ENCODE measurements at regions not wholly inside any gene's neighbourhood (a gene's known extent, or its start where the extent isn't known, plus 50 kb on each side); places are given as distances from the start of the nearest gene placed in this dataset.

DNA sequence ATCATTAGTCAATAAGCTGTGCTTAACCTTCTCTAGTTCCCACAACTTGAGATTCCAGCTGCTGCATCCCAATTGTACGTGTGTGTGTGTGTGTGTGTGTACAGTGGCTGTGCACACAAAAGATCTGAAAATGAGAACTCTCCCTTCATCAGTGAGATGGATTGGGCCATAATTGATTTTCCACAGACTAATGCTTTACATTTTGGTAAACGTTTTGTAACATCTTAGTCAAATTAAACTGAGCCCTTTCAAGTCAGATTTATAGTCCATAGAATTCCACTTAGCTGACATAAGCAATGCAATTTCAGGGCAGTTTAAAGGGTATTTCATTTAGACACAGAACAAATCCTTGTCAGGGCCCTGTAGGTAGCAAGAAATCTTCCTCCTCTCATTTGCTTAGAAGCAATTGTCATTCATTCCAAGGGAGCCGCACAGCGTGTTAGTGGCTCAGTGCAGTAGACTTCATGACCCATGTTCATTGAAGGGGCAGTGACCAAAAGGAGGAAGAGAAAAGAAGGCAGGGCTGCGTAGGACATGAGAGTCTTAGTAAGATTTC, 1123.5 kb upstream of the AUTS2 start:
- Histone ChIP-seq H3K27ac (no peak overlapping the region), H3K9me3 (no peaks in the 10 kb centered on the region), H3K4me1 (no peaks in the 10 kb centered on the region), H3K4me3 (no peak overlapping the region), H3K27me3 (peaks cover 14% of the 10 kb centered on the region), H3K36me3 (no peaks in the 10 kb centered on the region)
- TF ChIP-seq EP300 (IDR thresholded peaks at IDR 0.05), result no peak
- no peak for TF ChIP-seq CTCF (IDR thresholded peaks at IDR 0.05)
- TF ChIP-seq POLR2AphosphoS5 (IDR thresholded peaks at IDR 0.05), result no peak
- TF ChIP-seq POLR2A (IDR thresholded peaks at IDR 0.05), result no peak
- WGBS, result 64% methylated on average over 5 of the region's 5 CpGs
- DNase-seq (ENCODE audit: low spot score in 2 of 2), result no peak

- no peak overlapping the region for H3K4me3 ChIP-seq
- no peaks in the 10 kb centered on the region for H3K27me3 ChIP-seq
- DNase-seq (ENCODE audit: low spot score in 2 of 2), result no peak
- H3K4me1 ChIP-seq, result no peaks in the 10 kb centered on the region
- H3K27ac ChIP-seq, result no peak overlapping the region
- TF ChIP-seq POLR2AphosphoS5 (IDR thresholded peaks at IDR 0.05) (no peak), CTCF (IDR thresholded peaks at IDR 0.05) (no peak), POLR2A (IDR thresholded peaks at IDR 0.05) (no peak), EP300 (IDR thresholded peaks at IDR 0.05) (no peak)
- no peaks in the 10 kb centered on the region for H3K9me3 ChIP-seq
- WGBS, result 56% methylated on average over 2 of the region's 2 CpGs
- no peaks in the 10 kb centered on the region for H3K36me3 ChIP-seq
Observed at GRCh38 chr7:68476966-68477365, 1121.3 kb upstream of the AUTS2 start.

DNA sequence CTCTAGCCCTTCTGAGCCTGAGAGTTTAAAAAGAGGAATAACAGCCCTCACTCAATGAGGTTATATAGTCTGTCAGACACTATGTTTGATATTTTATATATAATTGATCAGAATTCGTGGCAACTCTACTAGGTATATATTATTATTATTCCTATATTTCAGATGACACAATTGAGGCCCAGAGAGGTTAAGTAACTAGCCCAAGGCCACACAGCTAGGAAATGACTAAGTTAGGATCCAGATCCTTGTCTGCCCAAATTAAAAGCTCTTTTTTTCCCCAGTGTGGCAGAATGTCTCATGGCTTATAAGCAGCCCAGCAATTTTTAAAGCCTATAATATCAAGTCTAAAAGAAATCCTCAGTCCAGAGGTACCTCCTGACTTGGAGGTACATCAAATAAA, 1119.9 kb upstream of the AUTS2 start:
- H3K27me3 ChIP-seq, result no peaks in the 10 kb centered on the region
- H3K4me1 ChIP-seq, result no peaks in the 10 kb centered on the region
- DNase-seq (ENCODE audit: low spot score in 2 of 2), result no peak
- H3K27ac ChIP-seq, result no peak overlapping the region
- H3K9me3 ChIP-seq, result no peaks in the 10 kb centered on the region
- H3K4me3 ChIP-seq, result no peak overlapping the region
- no peak for TF ChIP-seq POLR2AphosphoS5 (IDR thresholded peaks at IDR 0.05)
- TF ChIP-seq POLR2A (IDR thresholded peaks at IDR 0.05), result no peak
- no peak for TF ChIP-seq CTCF (IDR thresholded peaks at IDR 0.05)
- no peak for TF ChIP-seq EP300 (IDR thresholded peaks at IDR 0.05)
- H3K36me3 ChIP-seq, result no peaks in the 10 kb centered on the region
- WGBS, result 71% methylated on average over 1 of the region's 1 CpG

GRCh38 chr7:68482800-68483199, 1115.5 kb upstream of the AUTS2 start:
- no peak for DNase-seq (ENCODE audit: low spot score in 2 of 2)
- H3K9me3 ChIP-seq, result no peaks in the 10 kb centered on the region
- no peak overlapping the region for H3K27ac ChIP-seq
- WGBS, result 46% methylated on average over 5 of the region's 5 CpGs
- H3K36me3 ChIP-seq, result no peaks in the 10 kb centered on the region
- H3K27me3 ChIP-seq, result peaks cover 5% of the 10 kb centered on the region
- TF ChIP-seq POLR2AphosphoS5 (IDR thresholded peaks at IDR 0.05), result no peak
- no peak for TF ChIP-seq POLR2A (IDR thresholded peaks at IDR 0.05)
- TF ChIP-seq CTCF (IDR thresholded peaks at IDR 0.05), result no peak
- TF ChIP-seq EP300 (IDR thresholded peaks at IDR 0.05), result no peak
- H3K4me3 ChIP-seq, result no peak overlapping the region
- no peaks in the 10 kb centered on the region for H3K4me1 ChIP-seq

DNA sequence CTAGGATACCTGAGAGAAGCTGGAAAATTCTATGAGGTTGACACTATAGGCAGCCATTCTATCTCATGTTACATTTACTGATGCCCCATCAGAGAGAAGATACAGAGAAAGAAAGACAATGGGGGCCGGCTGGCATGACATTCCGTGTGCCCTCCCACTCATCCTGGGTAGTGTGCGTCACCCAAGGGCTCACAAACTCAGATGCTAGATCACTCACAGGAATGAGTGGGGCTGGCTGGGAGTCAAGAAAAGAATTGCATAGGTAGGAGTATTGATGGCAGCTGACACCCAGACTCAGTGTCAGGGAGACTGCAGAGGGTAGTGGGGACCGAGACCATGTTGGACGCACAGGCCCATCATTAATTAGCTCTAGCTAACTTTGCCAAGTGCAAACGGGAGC, 1113.5 kb upstream of the AUTS2 start:
- H3K36me3 ChIP-seq, result no peaks in the 10 kb centered on the region
- H3K9me3 ChIP-seq, result no peaks in the 10 kb centered on the region
- no peak for DNase-seq (ENCODE audit: low spot score in 2 of 2)
- WGBS, result 89% methylated on average over 6 of the region's 6 CpGs
- H3K4me3 ChIP-seq, result no peak overlapping the region
- peaks cover 10% of the 10 kb centered on the region for H3K27me3 ChIP-seq
- no peak overlapping the region for H3K27ac ChIP-seq
- TF ChIP-seq POLR2A (IDR thresholded peaks at IDR 0.05) (no peak), CTCF (IDR thresholded peaks at IDR 0.05) (no peak), EP300 (IDR thresholded peaks at IDR 0.05) (no peak), POLR2AphosphoS5 (IDR thresholded peaks at IDR 0.05) (no peak)
- H3K4me1 ChIP-seq, result no peaks in the 10 kb centered on the region
